HG03108 (cell line): ENCODE measurements at regions not wholly inside any gene's neighbourhood (a gene's known extent, or its start where the extent isn't known, plus 50 kb on each side); places are given as distances from the start of the nearest gene placed in this dataset.

ENCODE experiments used
- ATAC-seq: cut with Tn5 transposase; IDR thresholded peaks from one replicate; pipeline ENCODE4 v1.9.1; 2021; ENCODE audit warnings: moderate library complexity; ENCODE audit not compliant: unreplicated experiment

GRCh38 chr18:77895250-77895649 is 645.6 kb downstream of the GALR1 start:
- ATAC-seq = no peak

- ATAC-seq = no peak
Observed at GRCh38 chr18:77896586-77897252, 647.1 kb downstream of the GALR1 start.

GRCh38 chr18:77897606-77898005 is 648.0 kb downstream of the GALR1 start:
- ATAC-seq = no peak

- ATAC-seq = peak; percentile 97
Observed at GRCh38 chr18:77899972-77900754, 650.5 kb downstream of the GALR1 start.

GRCh38 chr18:77905011-77905410 is 655.4 kb downstream of the GALR1 start:
- ATAC-seq = no peak

- ATAC-seq = no peak
Observed at GRCh38 chr18:77905449-77906055, 655.9 kb downstream of the GALR1 start.

- no peak for ATAC-seq
Observed at GRCh38 chr18:77906103-77906892, 656.6 kb downstream of the GALR1 start.

GRCh38 chr18:77910347-77910746 is 660.7 kb downstream of the GALR1 start:
- ATAC-seq = no peak

GRCh38 chr18:77911971-77912605 is 662.4 kb downstream of the GALR1 start:
- ATAC-seq = no peak

GRCh38 chr18:77918730-77919129 is 669.1 kb downstream of the GALR1 start:
- ATAC-seq = no peak

GRCh38 chr18:77919923-77920322 is 670.3 kb downstream of the GALR1 start:
- ATAC-seq = no peak

- ATAC-seq = no peak
Observed at GRCh38 chr18:77935342-77935741, 685.7 kb downstream of the GALR1 start.

- no peak for ATAC-seq
Observed at GRCh38 chr18:77940566-77940965, 690.9 kb downstream of the GALR1 start.

GRCh38 chr18:77944533-77944932 is 694.9 kb downstream of the GALR1 start:
- no peak for ATAC-seq

- ATAC-seq = no peak
Observed at GRCh38 chr18:77948567-77948966, 698.9 kb downstream of the GALR1 start.

- no peak for ATAC-seq
Observed at GRCh38 chr18:77949355-77949973, 699.8 kb downstream of the GALR1 start.

GRCh38 chr18:77959248-77959647 is 709.6 kb downstream of the GALR1 start:
- ATAC-seq = no peak

GRCh38 chr18:77960791-77961410 is 711.3 kb downstream of the GALR1 start:
- no peak for ATAC-seq

- no peak for ATAC-seq
Observed at GRCh38 chr18:77967071-77967470, 717.4 kb downstream of the GALR1 start.

- ATAC-seq = no peak
Observed at GRCh38 chr18:77967791-77968190, 718.1 kb downstream of the GALR1 start.
